ENCODE measurements at regions not wholly inside any gene's neighbourhood (a gene's known extent, or its start where the extent isn't known, plus 50 kb on each side); places are given as distances from the start of the nearest gene placed in this dataset.
"Not testable (repeated sequence)": the region's sequence is repeated elsewhere in the genome, so short reads cannot be mapped to it uniquely, and the experiment has no call there.

- Mint-ChIP-seq H3K27ac (peak overlapping the region; percentile 66), H3K4me3 (peak overlapping the region; percentile 30), H3K4me1 (ENCODE audit: low read depth) (peaks cover 54% of the 10 kb centered on the region), H3K9me3 (peaks cover 17% of the 10 kb centered on the region), H3K27me3 (ENCODE audit: low read depth) (peaks cover 3% of the 10 kb centered on the region), H3K36me3 (ENCODE audit: low read depth) (peaks cover 14% of the 10 kb centered on the region)
- DNase-seq: no peak
- CTCF ChIA-PET: interaction anchor here (0.7 kb wide), 2 partner anchors 229 to 560 kb away, joined by 3 read pairs; no protein-coding TSS in a partner anchor
- intact Hi-C loops (cut with micrococcal nuclease): loop anchor here (1.0 to 10.0 kb wide), 3 partner anchors 528 to 1252 kb away; no protein-coding TSS in a partner anchor
Measured at GRCh38 chr2:7432436-7432835, 515.2 kb downstream of the RNF144A start.

GRCh38 chr2:7436096-7436906 lies 519.1 kb downstream of the RNF144A start:
- intact Hi-C loops (cut with micrococcal nuclease): loop anchor here (2.0 to 10.0 kb wide), 8 partner anchors 80 to 1106 kb away; no protein-coding TSS in a partner anchor
- peaks cover 24% of the 10 kb centered on the region for H3K9me3 Mint-ChIP-seq
- no peak for DNase-seq
- H3K4me3 Mint-ChIP-seq: peak overlapping the region; percentile 29
- H3K4me1 Mint-ChIP-seq (ENCODE audit: low read depth): peaks cover 57% of the 10 kb centered on the region
- CTCF ChIA-PET: interaction anchor here (0.6 to 0.8 kb wide), 3 partner anchors 7 to 236 kb away, joined by 3 to 4 read pairs (median 4); no protein-coding TSS in a partner anchor
- H3K27me3 Mint-ChIP-seq (ENCODE audit: low read depth): no peaks in the 10 kb centered on the region
- H3K27ac Mint-ChIP-seq: peak overlapping the region; percentile 87
- peaks cover 24% of the 10 kb centered on the region for H3K36me3 Mint-ChIP-seq (ENCODE audit: low read depth)

GRCh38 chr2:7437141-7437540 lies 519.9 kb downstream of the RNF144A start:
- peaks cover 63% of the 10 kb centered on the region for H3K4me1 Mint-ChIP-seq (ENCODE audit: low read depth)
- intact Hi-C loops (cut with micrococcal nuclease): loop anchor here (1.0 to 10.0 kb wide), 15 partner anchors 13 to 1106 kb away; no protein-coding TSS in a partner anchor
- CTCF ChIA-PET: interaction anchor here (0.6 to 1.0 kb wide), 2 partner anchors 8 to 288 kb away, joined by 4 read pairs; no protein-coding TSS in a partner anchor
- peaks cover 32% of the 10 kb centered on the region for H3K9me3 Mint-ChIP-seq
- no peak for DNase-seq
- H3K27ac Mint-ChIP-seq: peak overlapping the region; percentile 87
- H3K27me3 Mint-ChIP-seq (ENCODE audit: low read depth): no peaks in the 10 kb centered on the region
- peaks cover 33% of the 10 kb centered on the region for H3K36me3 Mint-ChIP-seq (ENCODE audit: low read depth)
- H3K4me3 Mint-ChIP-seq: no peak overlapping the region

DNA sequence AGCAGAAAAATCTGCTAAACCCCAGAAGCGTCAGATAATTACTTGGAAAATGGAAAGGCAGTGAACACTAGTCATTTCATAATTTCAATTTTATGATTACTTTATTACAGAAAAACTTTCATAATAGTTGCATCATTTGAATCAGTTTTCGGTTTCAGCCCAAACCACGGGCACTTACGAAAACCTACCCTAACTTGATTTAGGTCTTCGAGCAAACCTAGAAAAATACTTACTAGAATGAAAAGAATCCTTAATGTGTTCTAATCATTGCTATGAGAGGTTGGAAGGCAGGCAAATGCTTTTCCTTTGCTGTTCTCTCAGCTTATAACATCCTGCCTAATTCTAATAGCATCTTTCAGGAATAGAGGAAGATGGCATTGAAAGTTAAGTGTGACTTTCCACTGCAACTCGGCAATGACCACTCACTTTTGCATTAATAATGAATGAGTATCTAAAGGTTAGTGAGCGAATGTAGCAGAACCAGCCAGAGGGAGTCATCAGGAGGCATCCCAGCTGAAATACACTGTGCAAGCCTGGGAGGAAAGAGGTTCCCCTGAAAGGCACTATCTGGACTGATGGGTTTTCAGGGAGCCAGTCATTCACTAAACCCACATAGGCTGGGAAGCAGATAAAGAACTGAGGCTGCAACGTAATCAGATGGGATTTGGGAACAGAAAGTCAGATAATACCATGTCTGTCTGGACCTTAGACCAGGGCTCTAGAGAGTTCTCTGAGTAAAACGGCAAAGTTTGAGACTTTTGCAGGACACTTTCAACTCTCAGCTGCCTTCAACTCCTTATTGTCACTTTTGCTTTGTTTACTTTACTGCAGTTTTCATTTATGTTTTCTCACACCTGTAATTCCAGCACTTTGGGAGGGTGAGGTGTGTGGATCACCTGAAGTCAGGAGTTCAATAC lies 520.8 kb downstream of the RNF144A start:
- H3K4me1 Mint-ChIP-seq (ENCODE audit: low read depth): peaks cover 68% of the 10 kb centered on the region
- CTCF ChIA-PET: interaction anchor here (0.7 to 1.0 kb wide), 2 partner anchors 10 to 287 kb away, joined by 3 to 4 read pairs; no protein-coding TSS in a partner anchor
- peak overlapping the region; percentile 87 for H3K27ac Mint-ChIP-seq
- DNase-seq: peak; percentile 69
- intact Hi-C loops (cut with micrococcal nuclease): loop anchor here (1.0 to 10.0 kb wide), 15 partner anchors 12 to 1105 kb away; no protein-coding TSS in a partner anchor
- no peaks in the 10 kb centered on the region for H3K27me3 Mint-ChIP-seq (ENCODE audit: low read depth)
- H3K36me3 Mint-ChIP-seq (ENCODE audit: low read depth): peaks cover 29% of the 10 kb centered on the region
- H3K4me3 Mint-ChIP-seq: no peak overlapping the region
- H3K9me3 Mint-ChIP-seq: peaks cover 29% of the 10 kb centered on the region

DNA sequence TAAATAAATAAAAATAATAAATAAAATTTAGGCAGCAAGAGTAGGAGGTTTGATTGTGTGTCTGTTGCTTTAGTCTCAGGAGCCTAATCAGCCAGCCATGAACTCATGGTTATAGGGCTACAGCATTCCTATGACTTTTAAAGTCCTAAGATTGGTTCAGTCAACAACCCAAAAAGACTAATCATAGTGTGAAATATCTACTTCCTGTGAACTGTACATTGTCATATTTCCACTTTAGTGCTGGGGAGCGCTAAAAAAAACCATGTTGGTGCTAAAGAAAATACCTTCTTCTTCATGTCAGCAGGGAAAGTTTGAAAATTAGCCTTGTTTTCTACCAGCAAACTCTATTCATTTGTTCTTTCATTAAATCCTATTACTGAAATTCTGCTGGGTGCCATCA lies 521.6 kb downstream of the RNF144A start:
- Mint-ChIP-seq H3K27me3 (ENCODE audit: low read depth) (no peaks in the 10 kb centered on the region), H3K9me3 (peaks cover 25% of the 10 kb centered on the region), H3K4me1 (ENCODE audit: low read depth) (peaks cover 75% of the 10 kb centered on the region), H3K4me3 (no peak overlapping the region), H3K27ac (peak overlapping the region; percentile 79), H3K36me3 (ENCODE audit: low read depth) (peaks cover 25% of the 10 kb centered on the region)
- intact Hi-C loops (cut with micrococcal nuclease): loop anchor here (5.0 to 10.0 kb wide), 3 partner anchors 318 to 1076 kb away; no protein-coding TSS in a partner anchor
- CTCF ChIA-PET: no interaction called here
- DNase-seq: no peak

GRCh38 chr2:7440977-7441376 lies 523.8 kb downstream of the RNF144A start:
- Mint-ChIP-seq H3K9me3 (peaks cover 17% of the 10 kb centered on the region), H3K27ac (no peak overlapping the region), H3K36me3 (ENCODE audit: low read depth) (peaks cover 20% of the 10 kb centered on the region), H3K4me3 (no peak overlapping the region), H3K27me3 (ENCODE audit: low read depth) (no peaks in the 10 kb centered on the region), H3K4me1 (ENCODE audit: low read depth) (peaks cover 79% of the 10 kb centered on the region)
- intact Hi-C loops (cut with micrococcal nuclease): no loop called here
- CTCF ChIA-PET: interaction anchor here (2.6 kb wide), 1 partner anchor 10 kb away, joined by 10 read pairs; no protein-coding TSS in a partner anchor
- DNase-seq: no peak

DNA sequence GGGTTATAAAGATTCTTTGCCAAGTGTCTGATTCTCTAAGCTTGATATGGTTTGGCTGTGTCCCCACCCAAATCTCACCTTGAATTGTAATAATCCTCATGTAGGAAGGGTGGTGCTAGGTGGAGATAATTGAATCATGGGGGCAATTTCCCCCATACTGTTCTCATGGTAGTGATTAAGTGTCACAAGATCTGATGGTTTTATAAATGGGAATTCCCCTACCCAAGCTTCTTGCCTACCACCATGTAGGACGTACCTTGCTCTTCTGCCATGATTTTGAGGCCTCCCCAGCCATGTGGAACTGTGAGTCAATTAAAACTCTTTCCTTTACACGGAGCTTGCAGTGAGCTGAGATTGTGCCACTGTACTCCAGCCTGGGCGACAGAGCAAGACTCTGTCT lies 524.6 kb downstream of the RNF144A start:
- Mint-ChIP-seq H3K4me1 (ENCODE audit: low read depth) (peaks cover 71% of the 10 kb centered on the region), H3K9me3 (peaks cover 17% of the 10 kb centered on the region), H3K36me3 (ENCODE audit: low read depth) (peaks cover 20% of the 10 kb centered on the region), H3K27ac (peak overlapping the region; percentile 53)
- DNase-seq; intact Hi-C loops (cut with micrococcal nuclease); H3K4me3 Mint-ChIP-seq; H3K27me3 Mint-ChIP-seq (ENCODE audit: low read depth): not testable (repeated sequence)
- CTCF ChIA-PET: interaction anchor here (0.7 to 1.4 kb wide), 2 partner anchors 9 to 19 kb away, joined by 3 read pairs; no protein-coding TSS in a partner anchor

GRCh38 chr2:7444626-7445025 lies 527.4 kb downstream of the RNF144A start:
- H3K27ac Mint-ChIP-seq: peak overlapping the region; percentile 75
- H3K27me3 Mint-ChIP-seq (ENCODE audit: low read depth): no peaks in the 10 kb centered on the region
- no peak overlapping the region for H3K4me3 Mint-ChIP-seq
- peaks cover 57% of the 10 kb centered on the region for H3K4me1 Mint-ChIP-seq (ENCODE audit: low read depth)
- peaks cover 17% of the 10 kb centered on the region for H3K36me3 Mint-ChIP-seq (ENCODE audit: low read depth)
- DNase-seq: no peak
- CTCF ChIA-PET: interaction anchor here (0.6 kb wide), 1 partner anchor 1331 kb away, joined by 3 read pairs; no protein-coding TSS in a partner anchor
- intact Hi-C loops (cut with micrococcal nuclease): no loop called here
- H3K9me3 Mint-ChIP-seq: peaks cover 15% of the 10 kb centered on the region

- Mint-ChIP-seq H3K36me3 (ENCODE audit: low read depth) (peaks cover 2% of the 10 kb centered on the region), H3K4me3 (no peak overlapping the region), H3K27me3 (ENCODE audit: low read depth) (no peaks in the 10 kb centered on the region), H3K27ac (peak overlapping the region; percentile 81), H3K4me1 (ENCODE audit: low read depth) (peaks cover 64% of the 10 kb centered on the region), H3K9me3 (no peaks in the 10 kb centered on the region)
- intact Hi-C loops (cut with micrococcal nuclease): no loop called here
- CTCF ChIA-PET: no interaction called here
- no peak for DNase-seq
Measured at GRCh38 chr2:7448578-7449264, 531.5 kb downstream of the RNF144A start.

GRCh38 chr2:7449298-7449697 lies 532.1 kb downstream of the RNF144A start:
- H3K27me3 Mint-ChIP-seq (ENCODE audit: low read depth): no peaks in the 10 kb centered on the region
- peak overlapping the region; percentile 81 for H3K27ac Mint-ChIP-seq
- H3K9me3 Mint-ChIP-seq: no peaks in the 10 kb centered on the region
- no peak overlapping the region for H3K4me3 Mint-ChIP-seq
- intact Hi-C loops (cut with micrococcal nuclease): no loop called here
- H3K4me1 Mint-ChIP-seq (ENCODE audit: low read depth): peaks cover 64% of the 10 kb centered on the region
- DNase-seq: no peak
- peaks cover 2% of the 10 kb centered on the region for H3K36me3 Mint-ChIP-seq (ENCODE audit: low read depth)
- CTCF ChIA-PET: no interaction called here

DNA sequence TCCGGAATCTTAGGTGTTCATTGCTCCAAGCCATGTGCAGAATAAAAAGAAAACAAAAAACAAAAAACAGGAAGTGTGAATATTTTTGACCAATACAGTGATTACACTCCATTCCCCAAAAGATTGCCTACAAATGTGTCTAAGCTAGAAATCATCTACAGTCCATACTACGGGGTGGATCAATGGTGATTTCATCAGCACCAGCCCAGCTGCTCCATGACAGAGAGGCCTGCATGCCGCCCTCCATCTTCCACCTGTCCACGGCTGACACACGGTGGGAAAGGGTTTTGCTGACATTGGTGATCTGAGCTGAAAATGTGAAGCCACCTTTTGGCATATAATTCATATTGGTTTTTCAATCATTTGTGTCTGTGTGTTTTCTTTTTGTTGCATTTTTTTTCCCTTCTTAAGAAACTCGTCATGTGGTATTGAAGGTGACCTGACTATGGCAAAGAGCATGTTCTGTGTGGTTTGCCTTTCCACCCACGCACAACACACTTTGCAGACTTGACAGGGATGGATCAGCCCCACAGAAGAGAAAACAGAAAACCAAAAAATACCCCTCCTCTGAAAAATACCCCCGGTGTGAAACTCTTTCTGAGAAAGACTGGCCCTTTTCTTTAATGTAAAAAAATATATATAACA lies 533.1 kb downstream of the RNF144A start:
- H3K4me1 Mint-ChIP-seq (ENCODE audit: low read depth): peaks cover 66% of the 10 kb centered on the region
- H3K4me3 Mint-ChIP-seq: peak overlapping the region; percentile 41
- peak; percentile 75 for DNase-seq
- intact Hi-C loops (cut with micrococcal nuclease): loop anchor here (1.0 to 5.0 kb wide), 5 partner anchors 13 to 538 kb away; no protein-coding TSS in a partner anchor
- CTCF ChIA-PET: interaction anchor here (0.7 to 1.8 kb wide), 5 partner anchors 8 to 221 kb away, joined by 3 to 10 read pairs (median 3); no protein-coding TSS in a partner anchor
- peak overlapping the region; percentile 88 for H3K27ac Mint-ChIP-seq
- H3K9me3 Mint-ChIP-seq: no peaks in the 10 kb centered on the region
- H3K36me3 Mint-ChIP-seq (ENCODE audit: low read depth): peaks cover 2% of the 10 kb centered on the region
- no peaks in the 10 kb centered on the region for H3K27me3 Mint-ChIP-seq (ENCODE audit: low read depth)

Data from activated naive CD4-positive, alpha-beta T cell treated with anti-CD3 and anti-CD28 coated beads for 36 hours (primary cell).